GM18520 (cell line): ENCODE measurements at regions not wholly inside any gene's neighbourhood (a gene's known extent, or its start where the extent isn't known, plus 50 kb on each side); places are given as distances from the start of the nearest gene placed in this dataset.

Experiments
- ATAC-seq: cut with Tn5 transposase; IDR thresholded peaks from one replicate; pipeline ENCODE4 v1.9.1; 2021; ENCODE audit not compliant: unreplicated experiment

- no peak for ATAC-seq
Measured at GRCh38 chr9:81207651-81208050, 481.7 kb downstream of the TLE1 start.

DNA sequence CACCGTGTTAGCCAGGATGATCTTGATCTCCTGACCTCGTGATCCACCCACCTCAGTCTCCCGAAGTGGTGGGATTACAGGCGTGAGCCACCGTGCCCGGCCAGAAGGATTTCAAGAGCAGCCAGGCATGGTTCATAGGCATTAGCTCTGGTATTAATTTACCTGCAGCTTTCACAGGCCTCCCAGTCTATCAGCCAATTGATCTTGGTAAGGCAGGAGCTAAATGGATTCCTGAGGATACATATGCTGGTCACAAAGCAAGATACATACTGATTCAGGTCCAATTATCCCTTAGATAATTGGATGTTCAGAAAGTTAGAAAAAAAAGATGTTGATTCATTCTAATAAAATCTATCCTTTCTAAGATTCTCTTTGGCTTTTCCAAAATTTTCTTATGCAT lies 487.1 kb downstream of the TLE1 start:
- ATAC-seq: no peak

GRCh38 chr9:81195206-81195605 lies 494.1 kb downstream of the TLE1 start:
- no peak for ATAC-seq

DNA sequence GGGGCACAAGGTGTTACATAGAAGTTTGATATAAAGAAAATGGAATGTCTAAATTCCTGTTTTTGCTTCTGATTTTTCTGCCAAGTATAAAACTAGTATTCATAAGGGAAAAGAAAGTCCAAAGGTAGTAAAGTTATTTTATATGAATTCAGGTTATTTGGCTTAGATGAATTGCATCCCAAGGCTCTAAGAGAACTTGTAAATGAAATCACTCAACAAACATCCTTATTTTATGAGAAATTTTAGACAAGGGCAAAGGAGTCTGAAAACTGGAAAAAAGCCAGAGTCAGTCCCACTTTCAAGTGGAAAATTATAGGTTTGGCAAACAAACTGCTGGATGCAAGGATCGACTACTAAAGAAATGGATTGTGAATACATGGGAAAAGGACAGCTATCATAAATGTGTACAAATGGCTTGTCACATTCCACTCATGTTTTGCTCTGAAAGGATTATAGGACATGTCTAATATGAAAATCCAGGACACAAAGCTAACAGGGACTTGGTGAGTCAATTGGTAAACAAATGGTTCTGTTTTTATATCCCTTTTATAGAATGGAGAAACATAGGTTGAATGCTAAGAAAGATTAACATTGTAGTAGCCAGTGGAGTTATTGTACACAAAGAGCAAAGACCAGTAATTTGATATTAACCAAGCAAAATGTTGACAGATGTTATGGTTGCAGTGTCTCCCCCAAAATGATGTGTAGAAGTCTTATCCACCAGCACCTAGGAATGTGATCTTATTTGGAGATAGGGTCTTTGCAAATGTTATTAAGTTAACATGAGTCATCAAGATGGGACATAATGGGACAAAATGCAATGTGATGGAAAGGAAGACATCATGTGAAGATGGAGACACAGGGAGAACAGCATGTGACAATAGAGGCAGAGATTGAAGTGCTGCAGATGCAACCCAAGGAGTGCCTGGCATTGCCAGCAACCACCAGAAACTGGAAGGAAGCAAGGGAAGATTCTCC lies 495.7 kb downstream of the TLE1 start:
- ATAC-seq: no peak

DNA sequence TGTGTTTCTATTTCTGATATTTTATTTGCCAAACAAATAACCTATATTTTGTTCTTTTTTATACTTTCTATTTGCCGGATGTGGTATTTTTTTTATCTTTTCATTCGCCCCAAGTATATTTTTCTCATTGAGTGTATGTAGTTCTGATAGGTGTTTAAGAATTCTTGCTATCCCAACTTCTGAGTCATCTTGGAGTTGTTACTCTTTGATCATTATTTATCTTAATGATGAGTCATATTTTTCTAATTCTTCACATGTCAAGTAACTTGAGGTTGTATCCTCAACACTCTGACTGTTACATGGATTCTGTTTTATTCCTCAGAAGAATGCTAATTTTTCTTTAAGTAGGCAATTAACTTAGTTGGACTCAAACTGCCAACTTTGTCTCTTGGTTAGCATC lies 498.1 kb downstream of the TLE1 start:
- ATAC-seq: no peak

DNA sequence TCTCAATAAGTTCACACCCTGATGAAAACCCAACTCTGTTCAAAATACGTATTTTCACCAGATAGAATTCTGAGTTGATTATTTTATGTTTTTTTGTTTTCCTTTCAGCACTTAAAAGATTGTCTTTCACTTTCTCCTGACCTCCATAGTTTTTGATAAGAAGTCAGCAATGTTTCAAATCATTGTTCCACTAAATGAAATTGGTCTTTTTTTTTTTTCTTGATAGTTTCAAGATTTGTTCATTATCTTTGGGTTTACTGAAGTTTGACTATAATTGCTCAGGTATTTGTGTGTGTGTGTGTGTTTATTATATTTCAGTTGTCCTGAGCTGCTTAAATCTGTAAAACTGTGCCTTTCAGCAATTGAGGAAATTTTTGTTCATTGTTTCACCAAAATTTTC lies 498.7 kb downstream of the TLE1 start:
- no peak for ATAC-seq

GRCh38 chr9:81183761-81184160 lies 505.6 kb downstream of the TLE1 start:
- ATAC-seq: no peak

GRCh38 chr9:81182431-81182830 lies 506.9 kb downstream of the TLE1 start:
- peak; percentile 66 for ATAC-seq

- no peak for ATAC-seq
Measured at GRCh38 chr9:81174023-81174422, 515.3 kb downstream of the TLE1 start.

- ATAC-seq: no peak
Measured at GRCh38 chr9:81171689-81172088, 517.7 kb downstream of the TLE1 start.

GRCh38 chr9:81162361-81162760 lies 527.0 kb downstream of the TLE1 start:
- no peak for ATAC-seq

- ATAC-seq: no peak
Measured at GRCh38 chr9:81156381-81156780, 533.0 kb downstream of the TLE1 start.

DNA sequence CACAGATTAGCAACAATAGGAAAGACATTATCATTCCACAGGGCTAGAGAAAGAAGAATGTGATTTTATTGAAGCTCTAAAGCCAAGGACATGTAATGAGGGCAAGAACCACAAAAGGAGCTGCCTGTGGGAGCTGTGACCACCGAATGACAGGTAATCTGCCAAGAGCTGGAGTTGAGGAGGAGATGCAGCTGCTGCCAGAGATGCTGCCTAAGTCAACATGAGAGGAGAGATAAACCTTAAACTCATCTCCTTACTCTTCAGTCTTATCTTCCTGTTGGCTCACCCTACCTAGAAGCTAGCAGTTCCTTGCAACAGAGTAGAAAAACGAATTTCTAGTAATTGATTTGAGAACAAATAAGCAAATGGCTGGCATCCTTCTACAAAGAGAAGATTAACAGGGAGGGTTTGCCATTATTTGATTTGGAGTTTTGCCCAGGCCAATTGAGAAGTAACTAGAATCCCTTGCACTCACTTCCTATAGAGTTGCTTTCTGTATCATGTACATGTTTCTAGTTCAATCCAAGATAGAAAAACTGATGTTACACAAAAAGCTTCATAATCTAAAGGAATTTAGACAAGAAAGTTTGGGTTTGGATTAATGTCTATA lies 539.2 kb downstream of the TLE1 start:
- ATAC-seq: no peak

DNA sequence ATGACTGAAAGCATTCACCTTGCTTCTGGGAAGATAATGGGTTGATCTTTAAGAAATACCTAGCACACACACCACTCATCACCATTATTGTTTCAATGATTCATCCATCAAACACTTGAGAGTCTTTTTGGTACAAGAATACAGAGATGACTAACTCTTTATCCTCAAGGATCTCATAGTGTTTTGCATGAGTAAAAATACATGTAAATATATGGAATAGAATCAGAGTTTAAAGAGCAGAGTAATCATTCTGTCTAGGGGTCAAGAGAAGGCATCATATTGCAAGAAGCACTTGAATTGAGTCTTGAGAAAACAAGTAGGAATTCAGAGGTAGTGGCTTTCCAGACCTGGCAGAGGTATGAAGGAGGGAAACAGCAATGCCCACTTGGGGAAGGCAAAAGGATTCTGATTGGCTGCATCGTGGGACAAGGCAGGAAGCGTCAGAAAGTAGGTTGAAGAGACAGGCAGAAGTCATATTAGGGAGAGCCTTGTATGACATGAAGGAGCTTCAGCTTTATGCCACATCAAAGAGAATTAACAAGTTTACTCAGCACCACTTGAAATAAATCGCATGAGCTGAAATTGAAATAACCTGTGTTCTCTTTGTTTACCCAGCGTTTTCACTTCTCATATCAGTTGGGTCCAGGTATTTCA lies 542.5 kb downstream of the TLE1 start:
- ATAC-seq: no peak

GRCh38 chr9:81146241-81146640 lies 543.1 kb downstream of the TLE1 start:
- no peak for ATAC-seq

- ATAC-seq: no peak
Measured at GRCh38 chr9:81145331-81145963, 543.9 kb downstream of the TLE1 start.

- ATAC-seq: no peak
Measured at GRCh38 chr9:81141961-81142360, 547.4 kb downstream of the TLE1 start.

DNA sequence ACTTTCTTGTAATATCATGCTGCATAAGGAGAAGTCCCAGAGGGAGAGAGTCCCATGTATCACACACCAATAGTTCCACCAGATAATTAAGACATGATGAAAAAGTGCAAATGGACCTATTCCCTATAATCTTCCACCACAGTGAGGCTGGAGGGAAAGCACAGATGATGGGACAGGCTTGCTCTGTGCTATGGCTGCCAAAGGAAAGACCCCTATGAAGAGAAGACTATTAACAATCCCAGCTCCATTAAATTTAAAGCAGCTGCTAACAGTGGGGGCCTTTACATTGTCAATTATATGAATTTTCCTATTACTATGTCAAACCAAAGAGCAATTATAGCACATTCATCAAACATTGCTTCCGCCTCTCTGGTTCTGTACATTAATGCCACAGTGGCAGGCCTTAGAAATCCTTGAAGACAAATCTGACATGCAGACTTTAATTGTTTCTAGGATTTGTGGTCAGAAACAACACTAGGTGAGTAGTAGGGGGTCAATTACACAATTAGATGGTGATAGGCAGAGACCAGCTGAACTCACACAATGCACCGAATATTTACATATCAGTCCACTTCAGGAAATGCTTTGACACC lies 551.3 kb downstream of the TLE1 start:
- no peak for ATAC-seq

DNA sequence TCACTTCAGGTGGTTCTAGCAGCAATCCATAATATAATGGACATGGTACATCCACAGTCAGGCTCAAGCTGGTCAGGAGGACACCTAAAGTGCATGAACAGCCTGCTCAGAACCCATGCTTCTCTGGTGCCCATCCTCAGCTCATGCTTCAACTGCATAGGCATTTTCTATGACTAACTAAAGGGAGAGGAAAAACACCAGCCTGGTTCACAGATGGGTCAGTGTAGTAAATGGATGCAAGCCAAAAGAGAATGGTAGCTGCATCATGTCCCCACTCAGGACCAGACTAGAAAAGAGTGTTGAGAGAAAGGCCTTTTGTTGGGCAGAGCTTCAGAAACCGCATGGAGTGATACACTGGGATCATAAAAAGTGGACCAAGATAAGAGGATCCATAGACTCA lies 556.6 kb downstream of the TLE1 start:
- no peak for ATAC-seq

DNA sequence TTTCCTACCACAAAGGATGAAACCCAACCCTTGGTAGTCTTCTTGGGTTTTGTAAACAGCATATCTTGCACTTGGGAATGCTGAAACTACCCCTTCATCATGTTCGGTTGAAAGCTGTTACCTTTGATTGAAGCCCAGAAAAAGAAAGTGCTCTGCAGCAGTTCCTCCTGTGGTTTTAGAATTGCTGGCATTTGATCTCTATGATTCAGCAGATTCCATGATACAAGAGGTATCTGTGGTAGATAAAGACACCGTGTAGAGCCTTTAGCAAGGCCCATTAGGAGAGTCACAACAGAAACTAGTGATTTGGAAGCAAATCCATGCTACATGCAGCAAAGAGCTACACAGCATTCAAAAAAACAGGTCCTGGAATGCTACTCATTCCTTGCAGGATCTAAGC lies 557.0 kb downstream of the TLE1 start:
- no peak for ATAC-seq

GRCh38 chr9:81128701-81129100 lies 560.6 kb downstream of the TLE1 start:
- ATAC-seq: no peak
